ENCODE measurements at regions not wholly inside any gene's neighbourhood (a gene's known extent, or its start where the extent isn't known, plus 50 kb on each side); places are given as distances from the start of the nearest gene placed in this dataset.

DNA sequence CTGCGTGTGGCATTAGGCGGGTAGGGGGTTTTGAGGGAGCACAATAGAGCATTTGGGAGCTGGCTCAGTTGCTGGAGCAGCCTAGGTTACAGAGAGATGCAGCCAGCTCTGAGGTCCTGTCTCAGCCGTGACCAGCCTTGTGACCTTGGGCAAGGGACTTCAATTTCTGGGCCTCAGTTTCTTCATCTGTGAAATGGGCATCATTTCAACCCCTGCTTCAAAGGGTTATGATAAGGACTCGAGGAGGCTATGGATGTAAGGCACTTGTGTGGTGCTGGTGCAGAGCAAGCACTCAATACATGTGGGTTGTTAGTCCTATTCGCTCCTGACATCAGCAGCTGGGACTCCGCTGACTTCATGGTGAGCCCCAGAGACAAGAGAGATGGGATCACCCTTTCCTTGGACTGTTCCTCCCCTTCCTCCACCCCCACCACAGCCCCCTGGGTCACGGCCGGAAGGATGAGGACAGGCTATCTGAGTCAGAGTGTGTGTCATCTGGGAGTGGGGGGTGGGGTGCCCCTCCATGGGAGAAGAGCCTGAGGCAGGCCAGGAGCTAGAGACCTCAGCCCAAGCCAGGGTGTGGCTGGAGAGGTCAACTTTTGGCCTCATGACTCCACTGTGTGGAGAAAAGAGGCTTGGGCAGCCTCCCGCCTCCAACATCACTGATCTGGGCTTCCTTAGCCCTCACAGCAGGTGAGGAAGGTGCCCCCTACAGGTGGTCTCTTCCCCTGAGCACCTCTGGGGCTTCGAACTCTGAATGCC lies 71.4 kb upstream of the ZBTB40 start:
- TF ChIP-seq, protein P1, sequence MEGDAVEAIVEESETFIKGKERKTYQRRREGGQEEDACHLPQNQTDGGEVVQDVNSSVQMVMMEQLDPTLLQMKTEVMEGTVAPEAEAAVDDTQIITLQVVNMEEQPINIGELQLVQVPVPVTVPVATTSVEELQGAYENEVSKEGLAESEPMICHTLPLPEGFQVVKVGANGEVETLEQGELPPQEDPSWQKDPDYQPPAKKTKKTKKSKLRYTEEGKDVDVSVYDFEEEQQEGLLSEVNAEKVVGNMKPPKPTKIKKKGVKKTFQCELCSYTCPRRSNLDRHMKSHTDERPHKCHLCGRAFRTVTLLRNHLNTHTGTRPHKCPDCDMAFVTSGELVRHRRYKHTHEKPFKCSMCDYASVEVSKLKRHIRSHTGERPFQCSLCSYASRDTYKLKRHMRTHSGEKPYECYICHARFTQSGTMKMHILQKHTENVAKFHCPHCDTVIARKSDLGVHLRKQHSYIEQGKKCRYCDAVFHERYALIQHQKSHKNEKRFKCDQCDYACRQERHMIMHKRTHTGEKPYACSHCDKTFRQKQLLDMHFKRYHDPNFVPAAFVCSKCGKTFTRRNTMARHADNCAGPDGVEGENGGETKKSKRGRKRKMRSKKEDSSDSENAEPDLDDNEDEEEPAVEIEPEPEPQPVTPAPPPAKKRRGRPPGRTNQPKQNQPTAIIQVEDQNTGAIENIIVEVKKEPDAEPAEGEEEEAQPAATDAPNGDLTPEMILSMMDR (IDR thresholded peaks at IDR 0.05) = no peak
- no peak for TF ChIP-seq ZFX (IDR thresholded peaks at IDR 0.05; ENCODE audit: borderline replicate concordance)
